ENCODE measurements at regions not wholly inside any gene's neighbourhood (a gene's known extent, or its start where the extent isn't known, plus 50 kb on each side); places are given as distances from the start of the nearest gene placed in this dataset.
"Not testable (repeated sequence)": the region's sequence is repeated elsewhere in the genome, so short reads cannot be mapped to it uniquely, and the experiment has no call there.

- H3K36me3 Mint-ChIP-seq (ENCODE audit: low read depth) = no peaks in the 10 kb centered on the region
- no peak for DNase-seq (ENCODE audit: low read depth, low spot score)
- peak; percentile 42 for TF ChIP-seq CTCF (conservative IDR thresholded peaks at IDR 0.05)
- no peak overlapping the region for H3K27ac Mint-ChIP-seq (ENCODE audit: unreplicated experiment)
- H3K4me1 Mint-ChIP-seq = peaks cover 28% of the 10 kb centered on the region
- H3K9me3 Mint-ChIP-seq = no peaks in the 10 kb centered on the region
- H3K4me3 Mint-ChIP-seq = no peak overlapping the region
- H3K27me3 Mint-ChIP-seq (ENCODE audit: low read depth) = peaks cover 5% of the 10 kb centered on the region
These were observed 74.3 kb upstream of the COG2 start for GRCh38 chr1:230568008-230568407.

GRCh38 chr1:230567221-230567575 is 75.1 kb upstream of the COG2 start:
- H3K27ac Mint-ChIP-seq (ENCODE audit: unreplicated experiment) = no peak overlapping the region
- DNase-seq (ENCODE audit: low read depth, low spot score) = no peak
- H3K27me3 Mint-ChIP-seq (ENCODE audit: low read depth) = peaks cover 5% of the 10 kb centered on the region
- H3K36me3 Mint-ChIP-seq (ENCODE audit: low read depth) = no peaks in the 10 kb centered on the region
- no peak overlapping the region for H3K4me3 Mint-ChIP-seq
- H3K9me3 Mint-ChIP-seq = no peaks in the 10 kb centered on the region
- TF ChIP-seq CTCF (conservative IDR thresholded peaks at IDR 0.05) = no peak
- peaks cover 21% of the 10 kb centered on the region for H3K4me1 Mint-ChIP-seq

- H3K36me3 Mint-ChIP-seq (ENCODE audit: low read depth); H3K4me3 Mint-ChIP-seq; DNase-seq (ENCODE audit: low read depth, low spot score); H3K27me3 Mint-ChIP-seq (ENCODE audit: low read depth); H3K27ac Mint-ChIP-seq (ENCODE audit: unreplicated experiment); H3K9me3 Mint-ChIP-seq: not testable (repeated sequence)
- peaks cover 17% of the 10 kb centered on the region for H3K4me1 Mint-ChIP-seq
These were observed 75.6 kb upstream of the COG2 start for GRCh38 chr1:230566532-230567220.

GRCh38 chr1:230565141-230565540 is 77.1 kb upstream of the COG2 start:
- no peak overlapping the region for H3K4me3 Mint-ChIP-seq
- no peak for DNase-seq (ENCODE audit: low read depth, low spot score)
- TF ChIP-seq CTCF (conservative IDR thresholded peaks at IDR 0.05) = no peak
- H3K36me3 Mint-ChIP-seq (ENCODE audit: low read depth) = no peaks in the 10 kb centered on the region
- no peak overlapping the region for H3K27ac Mint-ChIP-seq (ENCODE audit: unreplicated experiment)
- H3K27me3 Mint-ChIP-seq (ENCODE audit: low read depth) = peaks cover 5% of the 10 kb centered on the region
- peaks cover 17% of the 10 kb centered on the region for H3K4me1 Mint-ChIP-seq
- H3K9me3 Mint-ChIP-seq = no peaks in the 10 kb centered on the region

GRCh38 chr1:230563591-230563990 is 78.7 kb upstream of the COG2 start:
- Mint-ChIP-seq H3K4me3 (no peak overlapping the region), H3K27me3 (ENCODE audit: low read depth) (peaks cover 5% of the 10 kb centered on the region), H3K9me3 (no peaks in the 10 kb centered on the region), H3K4me1 (peaks cover 17% of the 10 kb centered on the region), H3K27ac (ENCODE audit: unreplicated experiment) (peak overlapping the region; percentile 90), H3K36me3 (ENCODE audit: low read depth) (no peaks in the 10 kb centered on the region)
- DNase-seq (ENCODE audit: low read depth, low spot score) = no peak
- no peak for TF ChIP-seq CTCF (conservative IDR thresholded peaks at IDR 0.05)

- Mint-ChIP-seq H3K4me3 (no peak overlapping the region), H3K27ac (ENCODE audit: unreplicated experiment) (no peak overlapping the region), H3K9me3 (peaks cover 2% of the 10 kb centered on the region), H3K27me3 (ENCODE audit: low read depth) (peaks cover 5% of the 10 kb centered on the region), H3K4me1 (peaks cover 17% of the 10 kb centered on the region), H3K36me3 (ENCODE audit: low read depth) (no peaks in the 10 kb centered on the region)
- no peak for DNase-seq (ENCODE audit: low read depth, low spot score)
- no peak for TF ChIP-seq CTCF (conservative IDR thresholded peaks at IDR 0.05)
These were observed 80.7 kb upstream of the COG2 start for GRCh38 chr1:230561570-230561969.
